ENCODE measurements at regions not wholly inside any gene's neighbourhood (a gene's known extent, or its start where the extent isn't known, plus 50 kb on each side); places are given as distances from the start of the nearest gene placed in this dataset.

DNA sequence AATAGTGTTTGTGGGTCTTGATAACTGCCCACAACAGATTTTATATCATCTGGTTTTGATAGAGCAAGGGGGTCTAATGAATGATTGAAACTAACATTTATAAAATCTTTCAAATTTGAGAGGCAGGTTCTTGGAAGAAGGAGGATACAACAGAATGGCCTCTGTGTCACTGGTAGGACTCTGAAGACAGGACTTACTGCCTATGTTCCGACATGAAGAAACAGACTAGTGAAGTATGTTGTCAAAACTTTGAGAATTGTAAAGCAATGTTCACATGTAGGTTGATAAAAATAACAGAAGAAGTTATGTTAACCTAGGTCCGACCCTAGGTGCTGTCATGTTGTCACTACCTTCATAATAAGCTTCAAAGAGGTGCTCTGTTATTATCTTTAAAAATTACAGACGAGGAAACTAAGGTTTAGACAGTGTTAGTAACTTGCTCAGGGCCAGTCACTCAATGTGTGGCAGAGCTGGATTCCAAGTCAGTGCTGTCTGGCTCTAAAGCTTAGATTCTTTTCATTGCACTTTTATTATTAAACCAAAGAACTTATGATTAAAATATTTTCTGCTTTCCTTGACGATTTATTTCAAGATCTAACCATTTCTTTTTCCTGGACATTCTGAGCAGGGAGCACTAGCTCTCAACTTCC, 146.2 kb downstream of the RPIA start:
- H3K4me1 Mint-ChIP-seq, result no peaks in the 10 kb centered on the region
- no peak for TF ChIP-seq SMAD3 (CRISPR knock-in tag; IDR thresholded peaks at IDR 0.05; ENCODE audit: borderline replicate concordance)
- TF ChIP-seq, protein P1, sequence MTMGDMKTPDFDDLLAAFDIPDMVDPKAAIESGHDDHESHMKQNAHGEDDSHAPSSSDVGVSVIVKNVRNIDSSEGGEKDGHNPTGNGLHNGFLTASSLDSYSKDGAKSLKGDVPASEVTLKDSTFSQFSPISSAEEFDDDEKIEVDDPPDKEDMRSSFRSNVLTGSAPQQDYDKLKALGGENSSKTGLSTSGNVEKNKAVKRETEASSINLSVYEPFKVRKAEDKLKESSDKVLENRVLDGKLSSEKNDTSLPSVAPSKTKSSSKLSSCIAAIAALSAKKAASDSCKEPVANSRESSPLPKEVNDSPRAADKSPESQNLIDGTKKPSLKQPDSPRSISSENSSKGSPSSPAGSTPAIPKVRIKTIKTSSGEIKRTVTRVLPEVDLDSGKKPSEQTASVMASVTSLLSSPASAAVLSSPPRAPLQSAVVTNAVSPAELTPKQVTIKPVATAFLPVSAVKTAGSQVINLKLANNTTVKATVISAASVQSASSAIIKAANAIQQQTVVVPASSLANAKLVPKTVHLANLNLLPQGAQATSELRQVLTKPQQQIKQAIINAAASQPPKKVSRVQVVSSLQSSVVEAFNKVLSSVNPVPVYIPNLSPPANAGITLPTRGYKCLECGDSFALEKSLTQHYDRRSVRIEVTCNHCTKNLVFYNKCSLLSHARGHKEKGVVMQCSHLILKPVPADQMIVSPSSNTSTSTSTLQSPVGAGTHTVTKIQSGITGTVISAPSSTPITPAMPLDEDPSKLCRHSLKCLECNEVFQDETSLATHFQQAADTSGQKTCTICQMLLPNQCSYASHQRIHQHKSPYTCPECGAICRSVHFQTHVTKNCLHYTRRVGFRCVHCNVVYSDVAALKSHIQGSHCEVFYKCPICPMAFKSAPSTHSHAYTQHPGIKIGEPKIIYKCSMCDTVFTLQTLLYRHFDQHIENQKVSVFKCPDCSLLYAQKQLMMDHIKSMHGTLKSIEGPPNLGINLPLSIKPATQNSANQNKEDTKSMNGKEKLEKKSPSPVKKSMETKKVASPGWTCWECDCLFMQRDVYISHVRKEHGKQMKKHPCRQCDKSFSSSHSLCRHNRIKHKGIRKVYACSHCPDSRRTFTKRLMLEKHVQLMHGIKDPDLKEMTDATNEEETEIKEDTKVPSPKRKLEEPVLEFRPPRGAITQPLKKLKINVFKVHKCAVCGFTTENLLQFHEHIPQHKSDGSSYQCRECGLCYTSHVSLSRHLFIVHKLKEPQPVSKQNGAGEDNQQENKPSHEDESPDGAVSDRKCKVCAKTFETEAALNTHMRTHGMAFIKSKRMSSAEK (CRISPR knock-in tag; IDR thresholded peaks at IDR 0.05; ENCODE audit: borderline replicate concordance), result no peak
- no peak for TF ChIP-seq ETV6 (CRISPR knock-in tag; IDR thresholded peaks at IDR 0.05)
- TF ChIP-seq, protein P2, sequence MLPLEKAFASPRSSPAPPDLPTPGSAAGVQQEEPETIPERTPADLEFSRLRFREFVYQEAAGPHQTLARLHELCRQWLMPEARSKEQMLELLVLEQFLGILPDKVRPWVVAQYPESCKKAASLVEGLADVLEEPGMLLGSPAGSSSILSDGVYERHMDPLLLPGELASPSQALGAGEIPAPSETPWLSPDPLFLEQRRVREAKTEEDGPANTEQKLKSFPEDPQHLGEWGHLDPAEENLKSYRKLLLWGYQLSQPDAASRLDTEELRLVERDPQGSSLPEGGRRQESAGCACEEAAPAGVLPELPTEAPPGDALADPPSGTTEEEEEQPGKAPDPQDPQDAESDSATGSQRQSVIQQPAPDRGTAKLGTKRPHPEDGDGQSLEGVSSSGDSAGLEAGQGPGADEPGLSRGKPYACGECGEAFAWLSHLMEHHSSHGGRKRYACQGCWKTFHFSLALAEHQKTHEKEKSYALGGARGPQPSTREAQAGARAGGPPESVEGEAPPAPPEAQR (CRISPR knock-in tag; IDR thresholded peaks at IDR 0.05), result no peak
- ChIA-PET POLR2A (no interaction called here), CTCF (interaction anchor here (1.9 kb wide), 1 partner anchor 43 kb away, joined by 5 read pairs; no protein-coding TSS in a partner anchor)
- no peak for DNase-seq (ENCODE audit: low spot score)
- H3K27me3 Mint-ChIP-seq (ENCODE audit: low read depth), result peaks cover 3% of the 10 kb centered on the region
- no peak overlapping the region for H3K4me3 Mint-ChIP-seq
- H3K27ac Mint-ChIP-seq, result no peak overlapping the region
- no peaks in the 10 kb centered on the region for H3K36me3 Mint-ChIP-seq
- H3K9me3 Mint-ChIP-seq, result peaks cover 9% of the 10 kb centered on the region
- ATAC-seq, result no peak

DNA sequence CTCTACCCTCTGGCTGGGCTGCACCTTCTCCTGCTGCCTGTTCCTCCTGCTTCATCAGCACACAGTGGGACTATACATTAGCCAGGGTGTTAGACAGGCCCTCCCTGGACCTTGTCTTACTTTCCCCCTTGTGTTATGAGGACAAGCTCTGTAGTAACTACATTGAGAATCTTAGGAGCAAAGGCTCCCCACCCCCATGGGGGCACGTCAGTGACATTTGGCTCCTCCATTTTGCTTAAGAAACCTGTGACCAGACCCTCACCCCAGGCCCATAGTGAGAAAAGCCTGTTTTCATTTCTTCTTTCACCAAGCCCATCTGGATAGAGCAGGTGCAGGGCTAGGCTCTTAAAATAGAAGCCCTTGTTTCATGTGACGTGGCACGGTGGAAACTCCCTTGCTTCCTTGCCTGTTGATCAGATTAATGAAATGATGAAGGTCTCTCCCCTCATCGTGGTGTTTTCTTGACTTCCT, 146.7 kb downstream of the RPIA start:
- Mint-ChIP-seq H3K4me3 (no peak overlapping the region), H3K4me1 (no peaks in the 10 kb centered on the region), H3K27ac (no peak overlapping the region), H3K27me3 (ENCODE audit: low read depth) (peaks cover 3% of the 10 kb centered on the region), H3K9me3 (peaks cover 9% of the 10 kb centered on the region), H3K36me3 (no peaks in the 10 kb centered on the region)
- POLR2A ChIA-PET, result no interaction called here
- ATAC-seq (no peak), DNase-seq (ENCODE audit: low spot score) (no peak)
- CTCF ChIA-PET, result interaction anchor here (1.9 kb wide), 1 partner anchor 42 kb away, joined by 5 read pairs; no protein-coding TSS in a partner anchor
- TF ChIP-seq, protein P3, sequence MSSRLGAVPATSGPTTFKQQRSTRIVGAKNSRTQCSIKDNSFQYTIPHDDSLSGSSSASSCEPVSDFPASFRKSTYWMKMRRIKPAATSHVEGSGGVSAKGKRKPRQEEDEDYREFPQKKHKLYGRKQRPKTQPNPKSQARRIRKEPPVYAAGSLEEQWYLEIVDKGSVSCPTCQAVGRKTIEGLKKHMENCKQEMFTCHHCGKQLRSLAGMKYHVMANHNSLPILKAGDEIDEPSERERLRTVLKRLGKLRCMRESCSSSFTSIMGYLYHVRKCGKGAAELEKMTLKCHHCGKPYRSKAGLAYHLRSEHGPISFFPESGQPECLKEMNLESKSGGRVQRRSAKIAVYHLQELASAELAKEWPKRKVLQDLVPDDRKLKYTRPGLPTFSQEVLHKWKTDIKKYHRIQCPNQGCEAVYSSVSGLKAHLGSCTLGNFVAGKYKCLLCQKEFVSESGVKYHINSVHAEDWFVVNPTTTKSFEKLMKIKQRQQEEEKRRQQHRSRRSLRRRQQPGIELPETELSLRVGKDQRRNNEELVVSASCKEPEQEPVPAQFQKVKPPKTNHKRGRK (CRISPR knock-in tag; IDR thresholded peaks at IDR 0.05; ENCODE audit: borderline replicate concordance), result no peak
- TF ChIP-seq, protein P4, sequence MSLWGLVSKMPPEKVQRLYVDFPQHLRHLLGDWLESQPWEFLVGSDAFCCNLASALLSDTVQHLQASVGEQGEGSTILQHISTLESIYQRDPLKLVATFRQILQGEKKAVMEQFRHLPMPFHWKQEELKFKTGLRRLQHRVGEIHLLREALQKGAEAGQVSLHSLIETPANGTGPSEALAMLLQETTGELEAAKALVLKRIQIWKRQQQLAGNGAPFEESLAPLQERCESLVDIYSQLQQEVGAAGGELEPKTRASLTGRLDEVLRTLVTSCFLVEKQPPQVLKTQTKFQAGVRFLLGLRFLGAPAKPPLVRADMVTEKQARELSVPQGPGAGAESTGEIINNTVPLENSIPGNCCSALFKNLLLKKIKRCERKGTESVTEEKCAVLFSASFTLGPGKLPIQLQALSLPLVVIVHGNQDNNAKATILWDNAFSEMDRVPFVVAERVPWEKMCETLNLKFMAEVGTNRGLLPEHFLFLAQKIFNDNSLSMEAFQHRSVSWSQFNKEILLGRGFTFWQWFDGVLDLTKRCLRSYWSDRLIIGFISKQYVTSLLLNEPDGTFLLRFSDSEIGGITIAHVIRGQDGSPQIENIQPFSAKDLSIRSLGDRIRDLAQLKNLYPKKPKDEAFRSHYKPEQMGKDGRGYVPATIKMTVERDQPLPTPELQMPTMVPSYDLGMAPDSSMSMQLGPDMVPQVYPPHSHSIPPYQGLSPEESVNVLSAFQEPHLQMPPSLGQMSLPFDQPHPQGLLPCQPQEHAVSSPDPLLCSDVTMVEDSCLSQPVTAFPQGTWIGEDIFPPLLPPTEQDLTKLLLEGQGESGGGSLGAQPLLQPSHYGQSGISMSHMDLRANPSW (CRISPR knock-in tag; conservative IDR thresholded peaks at IDR 0.05; ENCODE audit: low read depth), result no peak
- TF ChIP-seq ZNF121 (CRISPR knock-in tag; IDR thresholded peaks at IDR 0.05), result no peak
- TF ChIP-seq ATF1 (CRISPR knock-in tag; IDR thresholded peaks at IDR 0.05), result no peak
- no peak for TF ChIP-seq ZNF423 (CRISPR knock-in tag; IDR thresholded peaks at IDR 0.05)
- TF ChIP-seq, protein P5, sequence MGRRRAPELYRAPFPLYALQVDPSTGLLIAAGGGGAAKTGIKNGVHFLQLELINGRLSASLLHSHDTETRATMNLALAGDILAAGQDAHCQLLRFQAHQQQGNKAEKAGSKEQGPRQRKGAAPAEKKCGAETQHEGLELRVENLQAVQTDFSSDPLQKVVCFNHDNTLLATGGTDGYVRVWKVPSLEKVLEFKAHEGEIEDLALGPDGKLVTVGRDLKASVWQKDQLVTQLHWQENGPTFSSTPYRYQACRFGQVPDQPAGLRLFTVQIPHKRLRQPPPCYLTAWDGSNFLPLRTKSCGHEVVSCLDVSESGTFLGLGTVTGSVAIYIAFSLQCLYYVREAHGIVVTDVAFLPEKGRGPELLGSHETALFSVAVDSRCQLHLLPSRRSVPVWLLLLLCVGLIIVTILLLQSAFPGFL (CRISPR knock-in tag; IDR thresholded peaks at IDR 0.05; ENCODE audit: borderline replicate concordance), result no peak
- TF ChIP-seq, protein P6, sequence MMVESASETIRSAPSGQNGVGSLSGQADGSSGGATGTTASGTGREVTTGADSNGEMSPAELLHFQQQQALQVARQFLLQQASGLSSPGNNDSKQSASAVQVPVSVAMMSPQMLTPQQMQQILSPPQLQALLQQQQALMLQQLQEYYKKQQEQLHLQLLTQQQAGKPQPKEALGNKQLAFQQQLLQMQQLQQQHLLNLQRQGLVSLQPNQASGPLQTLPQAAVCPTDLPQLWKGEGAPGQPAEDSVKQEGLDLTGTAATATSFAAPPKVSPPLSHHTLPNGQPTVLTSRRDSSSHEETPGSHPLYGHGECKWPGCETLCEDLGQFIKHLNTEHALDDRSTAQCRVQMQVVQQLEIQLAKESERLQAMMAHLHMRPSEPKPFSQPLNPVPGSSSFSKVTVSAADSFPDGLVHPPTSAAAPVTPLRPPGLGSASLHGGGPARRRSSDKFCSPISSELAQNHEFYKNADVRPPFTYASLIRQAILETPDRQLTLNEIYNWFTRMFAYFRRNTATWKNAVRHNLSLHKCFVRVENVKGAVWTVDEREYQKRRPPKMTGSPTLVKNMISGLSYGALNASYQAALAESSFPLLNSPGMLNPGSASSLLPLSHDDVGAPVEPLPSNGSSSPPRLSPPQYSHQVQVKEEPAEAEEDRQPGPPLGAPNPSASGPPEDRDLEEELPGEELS (CRISPR knock-in tag; IDR thresholded peaks at IDR 0.05), result no peak
- TF ChIP-seq, protein P7, sequence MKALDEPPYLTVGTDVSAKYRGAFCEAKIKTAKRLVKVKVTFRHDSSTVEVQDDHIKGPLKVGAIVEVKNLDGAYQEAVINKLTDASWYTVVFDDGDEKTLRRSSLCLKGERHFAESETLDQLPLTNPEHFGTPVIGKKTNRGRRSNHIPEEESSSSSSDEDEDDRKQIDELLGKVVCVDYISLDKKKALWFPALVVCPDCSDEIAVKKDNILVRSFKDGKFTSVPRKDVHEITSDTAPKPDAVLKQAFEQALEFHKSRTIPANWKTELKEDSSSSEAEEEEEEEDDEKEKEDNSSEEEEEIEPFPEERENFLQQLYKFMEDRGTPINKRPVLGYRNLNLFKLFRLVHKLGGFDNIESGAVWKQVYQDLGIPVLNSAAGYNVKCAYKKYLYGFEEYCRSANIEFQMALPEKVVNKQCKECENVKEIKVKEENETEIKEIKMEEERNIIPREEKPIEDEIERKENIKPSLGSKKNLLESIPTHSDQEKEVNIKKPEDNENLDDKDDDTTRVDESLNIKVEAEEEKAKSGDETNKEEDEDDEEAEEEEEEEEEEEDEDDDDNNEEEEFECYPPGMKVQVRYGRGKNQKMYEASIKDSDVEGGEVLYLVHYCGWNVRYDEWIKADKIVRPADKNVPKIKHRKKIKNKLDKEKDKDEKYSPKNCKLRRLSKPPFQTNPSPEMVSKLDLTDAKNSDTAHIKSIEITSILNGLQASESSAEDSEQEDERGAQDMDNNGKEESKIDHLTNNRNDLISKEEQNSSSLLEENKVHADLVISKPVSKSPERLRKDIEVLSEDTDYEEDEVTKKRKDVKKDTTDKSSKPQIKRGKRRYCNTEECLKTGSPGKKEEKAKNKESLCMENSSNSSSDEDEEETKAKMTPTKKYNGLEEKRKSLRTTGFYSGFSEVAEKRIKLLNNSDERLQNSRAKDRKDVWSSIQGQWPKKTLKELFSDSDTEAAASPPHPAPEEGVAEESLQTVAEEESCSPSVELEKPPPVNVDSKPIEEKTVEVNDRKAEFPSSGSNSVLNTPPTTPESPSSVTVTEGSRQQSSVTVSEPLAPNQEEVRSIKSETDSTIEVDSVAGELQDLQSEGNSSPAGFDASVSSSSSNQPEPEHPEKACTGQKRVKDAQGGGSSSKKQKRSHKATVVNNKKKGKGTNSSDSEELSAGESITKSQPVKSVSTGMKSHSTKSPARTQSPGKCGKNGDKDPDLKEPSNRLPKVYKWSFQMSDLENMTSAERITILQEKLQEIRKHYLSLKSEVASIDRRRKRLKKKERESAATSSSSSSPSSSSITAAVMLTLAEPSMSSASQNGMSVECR (CRISPR knock-in tag; IDR thresholded peaks at IDR 0.05; ENCODE audit: borderline replicate concordance), result no peak
- TF ChIP-seq RORB (CRISPR knock-in tag; IDR thresholded peaks at IDR 0.05), result no peak
- TF ChIP-seq, protein P8, sequence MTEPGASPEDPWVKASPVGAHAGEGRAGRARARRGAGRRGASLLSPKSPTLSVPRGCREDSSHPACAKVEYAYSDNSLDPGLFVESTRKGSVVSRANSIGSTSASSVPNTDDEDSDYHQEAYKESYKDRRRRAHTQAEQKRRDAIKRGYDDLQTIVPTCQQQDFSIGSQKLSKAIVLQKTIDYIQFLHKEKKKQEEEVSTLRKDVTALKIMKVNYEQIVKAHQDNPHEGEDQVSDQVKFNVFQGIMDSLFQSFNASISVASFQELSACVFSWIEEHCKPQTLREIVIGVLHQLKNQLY (CRISPR knock-in tag; IDR thresholded peaks at IDR 0.05), result no peak
